SH-SY5Y (cell line): ENCODE measurements at regions not wholly inside any gene's neighbourhood (a gene's known extent, or its start where the extent isn't known, plus 50 kb on each side); places are given as distances from the start of the nearest gene placed in this dataset.

ENCODE experiments used
- GATA2 ChIP-seq: IDR thresholded peaks from 2 replicates; pipeline ENCODE4 v1.6.1; 2011; ENCODE audit warnings: mild to moderate bottlenecking, low read depth, low read length
- GATA3 ChIP-seq: IDR thresholded peaks from 2 replicates; pipeline ENCODE4 v1.6.1; 2011; ENCODE audit warnings: low read depth, mild to moderate bottlenecking, low read length, moderate library complexity

GRCh38 chr2:223282221-223282620 is 230.2 kb downstream of the KCNE4 start:
- no peak for TF ChIP-seq GATA2
- no peak for TF ChIP-seq GATA3
